Mesothelial cell of epicardium (in vitro differentiated cells): ENCODE measurements at regions not wholly inside any gene's neighbourhood (a gene's known extent, or its start where the extent isn't known, plus 50 kb on each side); places are given as distances from the start of the nearest gene placed in this dataset.

Experiments used
- DNase-seq, 2 experiments: peaks; one replicate each; pipeline ENCODE4 v3.0.0; 2021; ENCODE audit warnings: low spot score in 2 of 2; ENCODE audit not compliant: unreplicated experiment in 2 of 2
- H3K27ac Mint-ChIP-seq: 2 replicates; pipeline ENCODE4 v1.8.0; 2021; ENCODE audit warnings: mixed read lengths
- H3K27me3 Mint-ChIP-seq: 2 replicates; pipeline ENCODE4 v1.8.0; 2021; ENCODE audit warnings: low read depth, mixed read lengths
- H3K36me3 Mint-ChIP-seq: 2 replicates; pipeline ENCODE4 v1.8.0; 2021; ENCODE audit warnings: mixed read lengths
- H3K4me1 Mint-ChIP-seq: 2 replicates; pipeline ENCODE4 v1.8.0; 2021; ENCODE audit warnings: mixed read lengths
- H3K4me3 Mint-ChIP-seq: 2 replicates; pipeline ENCODE4 v1.8.0; 2021; ENCODE audit warnings: mild to moderate bottlenecking, moderate library complexity, mixed read lengths
- H3K9me3 Mint-ChIP-seq: 2 replicates; pipeline ENCODE4 v1.8.0; 2021; ENCODE audit warnings: mixed read lengths
- TF ChIP-seq, protein P1 (sequence below): fragments of 200-600 bp; sonication (generic); IDR thresholded peaks from one replicate; pipeline ENCODE4 v1.5.0; 2021; ENCODE audit warnings: antibody characterized with exemption; ENCODE audit not compliant: unreplicated experiment

DNA sequence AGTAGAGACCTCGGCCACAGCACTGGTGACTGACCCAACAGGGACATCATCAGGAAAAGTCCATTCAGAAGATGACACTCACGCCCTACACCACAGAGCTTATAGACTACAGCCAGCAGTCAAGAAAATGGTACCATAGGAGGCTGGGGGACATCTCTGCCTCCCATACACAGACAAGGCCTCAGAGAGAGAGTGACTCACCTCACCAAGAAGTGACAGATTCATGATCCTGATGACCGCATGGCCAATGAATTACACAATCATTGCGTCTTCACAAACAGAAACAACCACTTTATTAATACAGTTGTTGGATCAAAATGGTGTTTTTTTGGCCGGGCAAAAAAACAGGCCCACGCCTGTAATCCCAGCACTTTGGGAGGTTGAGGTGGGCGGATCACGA lies 260.8 kb upstream of the TSHZ3 start:
- Mint-ChIP-seq H3K9me3 (no peaks in the 10 kb centered on the region), H3K4me1 (peaks cover 47% of the 10 kb centered on the region), H3K27ac (no peak overlapping the region), H3K27me3 (peaks cover 4% of the 10 kb centered on the region), H3K36me3 (no peaks in the 10 kb centered on the region), H3K4me3 (no peak overlapping the region)
- TF ChIP-seq, protein P1, sequence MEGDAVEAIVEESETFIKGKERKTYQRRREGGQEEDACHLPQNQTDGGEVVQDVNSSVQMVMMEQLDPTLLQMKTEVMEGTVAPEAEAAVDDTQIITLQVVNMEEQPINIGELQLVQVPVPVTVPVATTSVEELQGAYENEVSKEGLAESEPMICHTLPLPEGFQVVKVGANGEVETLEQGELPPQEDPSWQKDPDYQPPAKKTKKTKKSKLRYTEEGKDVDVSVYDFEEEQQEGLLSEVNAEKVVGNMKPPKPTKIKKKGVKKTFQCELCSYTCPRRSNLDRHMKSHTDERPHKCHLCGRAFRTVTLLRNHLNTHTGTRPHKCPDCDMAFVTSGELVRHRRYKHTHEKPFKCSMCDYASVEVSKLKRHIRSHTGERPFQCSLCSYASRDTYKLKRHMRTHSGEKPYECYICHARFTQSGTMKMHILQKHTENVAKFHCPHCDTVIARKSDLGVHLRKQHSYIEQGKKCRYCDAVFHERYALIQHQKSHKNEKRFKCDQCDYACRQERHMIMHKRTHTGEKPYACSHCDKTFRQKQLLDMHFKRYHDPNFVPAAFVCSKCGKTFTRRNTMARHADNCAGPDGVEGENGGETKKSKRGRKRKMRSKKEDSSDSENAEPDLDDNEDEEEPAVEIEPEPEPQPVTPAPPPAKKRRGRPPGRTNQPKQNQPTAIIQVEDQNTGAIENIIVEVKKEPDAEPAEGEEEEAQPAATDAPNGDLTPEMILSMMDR: no peak
- DNase-seq: no peak

DNA sequence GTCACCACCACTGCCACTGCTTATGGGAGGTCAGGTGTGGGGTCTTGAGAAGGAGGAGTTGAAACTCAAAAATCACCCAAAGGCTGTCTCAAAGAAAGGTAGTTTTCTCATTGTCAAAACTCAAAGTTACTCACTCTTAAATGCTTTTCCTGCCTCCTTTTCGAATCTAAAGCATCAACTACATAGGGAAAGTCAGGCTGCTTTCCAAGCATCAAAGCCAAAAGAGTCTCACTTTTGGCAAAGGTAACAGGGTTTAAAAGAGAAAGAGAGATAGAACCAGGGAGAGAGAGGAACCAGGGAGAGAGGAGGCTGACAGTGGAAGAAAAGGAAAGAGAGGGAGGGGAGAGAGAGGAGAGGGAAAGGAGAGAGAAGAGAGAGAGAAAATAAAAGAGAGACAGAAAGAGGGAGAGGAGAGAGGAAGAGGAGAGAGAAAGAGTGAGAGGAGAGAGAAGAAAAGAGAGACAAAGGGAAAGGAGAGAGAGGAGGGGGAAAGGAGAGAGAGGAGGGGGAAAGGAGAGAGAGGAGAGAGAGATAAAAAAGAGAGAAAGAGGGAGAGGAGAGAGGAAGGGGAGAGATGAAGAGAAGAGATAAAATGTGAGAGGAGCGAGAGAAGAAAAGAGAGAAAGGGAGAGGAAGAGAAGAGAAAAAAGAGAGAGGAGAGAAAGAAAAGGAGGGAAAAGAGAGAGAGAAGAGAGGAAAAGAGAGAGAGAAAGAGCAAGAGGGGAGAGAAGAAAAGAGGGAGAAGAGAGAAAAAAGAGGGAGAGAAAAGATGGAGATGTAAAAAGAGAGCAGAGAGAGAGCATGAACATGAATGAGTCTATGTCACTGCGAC lies 262.0 kb upstream of the TSHZ3 start:
- Mint-ChIP-seq H3K36me3 (no peaks in the 10 kb centered on the region), H3K4me3 (no peak overlapping the region), H3K4me1 (peaks cover 48% of the 10 kb centered on the region), H3K27me3 (peaks cover 4% of the 10 kb centered on the region), H3K9me3 (no peaks in the 10 kb centered on the region), H3K27ac (peak overlapping the region; percentile 47)
- no peak for DNase-seq
- TF ChIP-seq, protein P1: no peak

DNA sequence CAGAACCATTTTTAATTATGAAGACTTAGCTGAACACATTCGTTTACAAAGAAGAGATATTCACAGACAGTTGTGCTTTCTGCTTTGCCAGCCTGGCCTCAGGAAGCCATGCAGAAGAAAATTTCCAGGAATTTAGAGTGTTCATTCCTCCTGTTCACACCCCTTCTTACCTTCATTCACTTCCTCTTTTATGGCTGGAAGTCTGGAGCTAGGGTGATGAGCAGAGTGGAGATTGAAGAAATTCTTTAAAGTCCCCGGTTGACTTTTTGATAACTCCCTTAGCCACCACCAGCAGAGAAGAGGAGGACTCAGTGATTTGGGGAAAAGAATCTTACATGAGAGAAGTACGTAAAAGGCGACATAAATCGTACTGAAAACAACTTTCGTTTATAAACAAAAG lies 263.6 kb upstream of the TSHZ3 start:
- Mint-ChIP-seq H3K27me3 (peaks cover 4% of the 10 kb centered on the region), H3K9me3 (no peaks in the 10 kb centered on the region), H3K4me1 (peaks cover 49% of the 10 kb centered on the region), H3K4me3 (no peak overlapping the region), H3K27ac (no peak overlapping the region), H3K36me3 (no peaks in the 10 kb centered on the region)
- TF ChIP-seq, protein P1: no peak
- no peak for DNase-seq

DNA sequence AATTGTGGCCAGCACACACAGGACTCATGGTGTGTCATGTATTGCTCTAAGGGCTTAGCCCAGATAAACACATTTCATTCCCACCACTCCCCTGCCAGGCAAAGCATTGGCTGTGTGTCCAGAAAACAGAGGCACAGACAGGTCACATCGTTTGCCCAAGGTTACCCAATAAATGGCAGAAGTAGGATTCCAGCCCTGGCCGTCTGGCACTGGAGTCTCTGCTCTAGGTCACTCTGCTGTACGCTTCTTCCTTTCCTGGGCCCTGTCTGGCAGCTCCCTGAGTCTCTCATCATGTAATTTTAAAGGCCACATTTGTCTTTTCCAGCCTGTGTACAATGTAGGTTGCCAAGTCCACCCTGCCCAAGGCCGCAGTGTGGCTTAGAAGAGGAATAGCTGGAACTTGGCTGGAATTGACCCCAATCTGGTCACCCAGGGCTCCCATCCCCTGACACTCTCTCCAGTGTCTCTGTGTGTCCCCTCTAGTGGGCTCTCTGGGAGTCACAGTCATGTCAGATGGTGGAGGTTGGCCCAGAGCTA lies 264.5 kb upstream of the TSHZ3 start:
- H3K4me3 Mint-ChIP-seq: no peak overlapping the region
- TF ChIP-seq, protein P1: no peak

DNA sequence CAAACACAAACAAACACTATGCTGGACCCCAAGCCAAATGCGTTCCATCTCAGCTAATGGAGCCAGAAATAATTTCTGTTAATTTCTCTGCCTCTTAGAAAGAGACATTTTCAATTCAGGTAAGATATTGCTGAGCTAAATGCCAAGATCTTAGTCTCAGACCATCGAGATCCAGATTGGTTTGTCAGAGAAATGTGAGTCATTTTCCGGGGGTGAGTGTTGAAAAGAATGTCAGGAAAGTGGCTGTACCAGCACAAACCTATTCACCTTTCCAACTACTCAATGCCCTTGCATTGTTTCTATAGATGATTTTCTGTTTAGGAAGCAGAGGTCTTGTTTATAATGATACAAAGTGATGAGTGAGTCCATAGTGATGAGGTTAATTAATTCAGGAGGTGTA lies 266.8 kb upstream of the TSHZ3 start:
- Mint-ChIP-seq H3K4me3 (no peak overlapping the region), H3K9me3 (peaks cover 1% of the 10 kb centered on the region), H3K27me3 (peaks cover 5% of the 10 kb centered on the region), H3K27ac (no peak overlapping the region), H3K36me3 (no peaks in the 10 kb centered on the region), H3K4me1 (peaks cover 27% of the 10 kb centered on the region)
- DNase-seq: no peak
- TF ChIP-seq, protein P1: no peak

More for the DNA sequence above, 264.5 kb upstream of the TSHZ3 start:
- H3K9me3 Mint-ChIP-seq: no peaks in the 10 kb centered on the region
- peaks cover 4% of the 10 kb centered on the region for H3K27me3 Mint-ChIP-seq
- peaks cover 41% of the 10 kb centered on the region for H3K4me1 Mint-ChIP-seq
- no peaks in the 10 kb centered on the region for H3K36me3 Mint-ChIP-seq
- DNase-seq: no peak
- no peak overlapping the region for H3K27ac Mint-ChIP-seq
